ENCODE measurements at regions not wholly inside any gene's neighbourhood (a gene's known extent, or its start where the extent isn't known, plus 50 kb on each side); places are given as distances from the start of the nearest gene placed in this dataset.

DNA sequence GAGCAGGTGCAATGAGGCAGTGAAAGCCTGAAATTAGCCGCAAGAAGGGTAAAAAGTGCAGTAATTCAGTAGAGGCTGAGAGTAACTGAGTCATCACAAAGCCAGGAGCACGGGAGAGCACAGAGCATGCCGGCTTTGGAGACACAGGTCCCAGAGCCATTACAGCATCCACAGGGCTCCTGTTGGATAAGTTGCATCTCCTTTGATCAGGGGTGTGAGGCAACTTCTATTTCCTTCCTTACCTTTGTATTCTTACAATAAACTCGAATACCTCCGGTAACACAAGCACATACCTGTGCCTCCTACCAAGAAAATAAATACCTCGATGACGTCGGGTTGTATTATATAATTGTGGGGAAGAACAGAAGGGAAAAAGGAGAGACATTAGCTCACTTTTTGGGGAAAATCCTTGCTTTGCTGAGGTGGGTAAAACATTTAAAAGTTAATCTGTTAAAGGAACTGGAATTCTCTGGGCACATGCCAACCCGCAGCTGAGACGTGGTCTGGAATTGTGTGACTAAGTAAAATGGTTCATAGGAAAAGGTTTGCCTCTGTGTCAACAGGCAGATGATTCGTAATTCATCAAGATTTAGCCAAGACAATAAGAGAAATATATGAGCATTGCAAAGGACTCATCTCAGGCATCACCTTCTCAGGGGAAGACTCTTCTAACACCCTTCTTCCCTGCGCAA lies 360.7 kb upstream of the ZFP64 start:
- no peak for DNase-seq

- DNase-seq, result no peak
These were observed 350.6 kb upstream of the ZFP64 start for GRCh38 chr20:52542131-52542530.

DNA sequence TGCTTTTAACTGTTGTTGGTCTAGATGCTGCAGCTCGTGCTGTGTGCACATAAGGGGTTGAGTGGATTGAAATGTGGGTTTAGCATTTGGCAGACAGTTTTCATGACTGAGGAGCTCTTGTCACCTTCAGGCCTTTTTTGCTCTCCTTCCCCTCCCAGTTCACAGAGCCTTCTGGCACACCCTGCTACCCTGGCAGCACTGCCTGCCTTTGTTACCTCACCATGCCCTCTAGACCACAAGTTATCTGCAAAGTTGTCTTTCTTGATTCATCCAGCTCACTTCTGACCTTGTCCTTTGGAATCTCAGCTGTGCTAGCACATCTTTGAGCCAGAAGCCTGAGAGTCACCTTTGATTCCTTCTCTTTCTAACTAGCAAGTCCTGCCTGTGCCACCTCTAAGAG lies 348.9 kb upstream of the ZFP64 start:
- DNase-seq, result no peak

GRCh38 chr20:52539891-52540290 lies 348.3 kb upstream of the ZFP64 start:
- no peak for DNase-seq

DNA sequence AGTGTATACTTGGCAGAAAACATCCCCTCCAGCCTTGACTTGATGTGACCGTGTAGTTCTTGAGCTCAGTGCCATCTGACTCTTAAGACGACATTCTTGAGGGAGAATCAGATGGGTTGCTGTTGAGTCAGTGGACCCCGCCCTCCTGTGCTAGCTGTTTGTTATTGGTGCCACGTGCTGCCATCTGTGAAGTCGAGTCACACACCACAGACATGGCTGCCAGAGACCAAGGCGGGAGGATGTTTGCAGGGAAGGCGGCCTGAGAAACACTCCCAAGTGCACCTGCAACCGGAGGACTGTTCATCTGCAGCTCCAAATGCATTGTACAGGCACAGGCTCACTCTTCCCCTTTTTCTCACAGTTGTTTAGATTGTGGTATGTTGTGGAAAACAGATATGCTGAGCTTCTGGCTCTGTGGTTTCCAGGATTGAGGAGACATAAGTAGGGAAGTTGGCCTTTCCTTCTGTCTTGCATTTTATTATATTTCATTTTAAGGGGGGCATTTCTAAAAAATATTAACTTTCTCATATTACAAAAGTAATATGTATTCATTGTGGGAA lies 345.3 kb upstream of the ZFP64 start:
- no peak for DNase-seq

DNA sequence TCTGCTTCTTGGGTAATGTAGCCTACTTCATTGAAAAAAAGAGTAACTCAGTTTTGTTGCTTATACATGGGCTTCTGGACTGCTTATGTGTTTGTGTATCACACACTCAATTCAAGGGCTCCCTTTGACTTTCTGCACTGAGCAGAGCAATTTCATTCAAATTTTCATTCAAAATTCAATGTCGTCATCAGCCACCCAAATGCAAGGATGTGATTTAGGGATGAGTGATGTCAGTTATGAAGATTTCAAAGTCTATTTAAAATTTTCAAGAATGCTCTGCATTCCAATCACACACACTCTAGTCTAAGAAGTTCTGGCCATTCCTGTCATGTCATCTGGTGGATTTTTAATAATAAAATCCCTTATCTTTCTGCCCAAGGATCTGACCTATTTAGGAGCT lies 344.5 kb upstream of the ZFP64 start:
- no peak for DNase-seq

- DNase-seq, result no peak
These were observed 343.0 kb upstream of the ZFP64 start for GRCh38 chr20:52534616-52535015.

DNA sequence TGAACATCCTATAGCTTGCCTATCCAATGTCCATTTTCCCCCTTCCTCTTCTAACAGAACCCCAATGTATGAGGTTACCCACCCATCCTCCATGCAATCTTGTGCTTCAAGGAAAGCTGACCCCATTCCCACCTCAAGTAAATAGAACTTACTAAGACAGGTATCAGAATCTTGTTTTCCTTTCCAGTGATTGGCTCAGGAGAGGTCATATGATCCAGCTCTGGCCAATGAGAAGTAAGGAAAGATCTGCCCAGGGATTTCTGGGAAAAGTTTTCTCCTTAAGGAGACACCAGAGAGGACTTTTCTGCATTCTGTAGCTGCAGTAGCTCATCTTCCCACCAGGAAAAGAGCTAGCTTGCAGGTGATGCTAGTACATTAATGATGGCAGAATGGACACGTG lies 341.8 kb upstream of the ZFP64 start:
- DNase-seq, result no peak

GRCh38 chr20:52532674-52533073 lies 341.1 kb upstream of the ZFP64 start:
- no peak for DNase-seq

GRCh38 chr20:52530571-52530970 lies 339.0 kb upstream of the ZFP64 start:
- DNase-seq, result no peak

- DNase-seq, result no peak
These were observed 338.2 kb upstream of the ZFP64 start for GRCh38 chr20:52529826-52530225.

- no peak for DNase-seq
These were observed 333.3 kb upstream of the ZFP64 start for GRCh38 chr20:52524861-52525260.

GRCh38 chr20:52518735-52519134 lies 327.2 kb upstream of the ZFP64 start:
- DNase-seq, result no peak

GRCh38 chr20:52515877-52516276 lies 324.3 kb upstream of the ZFP64 start:
- no peak for DNase-seq

DNA sequence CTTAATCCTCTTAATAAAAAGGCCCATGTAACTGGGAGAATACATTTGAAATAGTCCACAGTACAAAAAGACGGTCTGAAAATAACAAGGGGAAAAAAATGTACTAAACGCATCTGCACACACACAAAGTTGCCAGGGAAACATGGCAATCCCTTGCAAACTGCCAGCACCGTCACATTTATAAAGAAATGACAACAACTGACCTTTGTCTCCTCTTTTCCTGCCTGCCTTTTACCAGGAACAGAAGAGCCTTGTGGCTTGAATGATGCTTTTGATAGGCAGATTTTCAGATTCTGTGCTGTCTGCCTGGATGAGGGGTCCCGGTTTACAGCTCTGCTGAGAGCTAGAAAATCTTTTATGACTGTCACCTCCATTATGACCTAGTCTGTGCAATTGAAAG lies 308.6 kb upstream of the ZFP64 start:
- no peak for DNase-seq

- no peak for DNase-seq
These were observed 306.2 kb upstream of the ZFP64 start for GRCh38 chr20:52497731-52498130.

- no peak for DNase-seq
These were observed 304.6 kb upstream of the ZFP64 start for GRCh38 chr20:52496191-52496590.

DNA sequence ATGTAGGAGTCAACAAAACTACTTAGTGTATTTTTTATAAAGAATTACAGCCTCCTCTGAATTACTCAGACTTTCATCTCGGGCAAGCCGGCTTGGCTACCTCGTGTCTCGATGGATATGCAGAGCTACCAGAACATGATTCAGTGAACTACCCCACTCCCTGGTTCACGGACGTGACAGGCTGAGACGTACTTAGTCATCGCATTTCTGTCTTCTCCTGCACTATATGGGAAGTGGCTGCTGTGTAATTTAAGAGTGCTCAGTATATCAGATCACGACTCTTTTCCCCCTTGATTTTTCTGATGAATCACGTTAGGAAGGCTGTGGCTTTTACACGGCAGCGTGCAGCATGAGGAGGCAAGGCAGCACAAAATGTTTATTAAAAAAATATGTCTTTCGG lies 302.7 kb upstream of the ZFP64 start:
- no peak for DNase-seq

- no peak for DNase-seq
These were observed 301.7 kb upstream of the ZFP64 start for GRCh38 chr20:52493171-52493721.

DNA sequence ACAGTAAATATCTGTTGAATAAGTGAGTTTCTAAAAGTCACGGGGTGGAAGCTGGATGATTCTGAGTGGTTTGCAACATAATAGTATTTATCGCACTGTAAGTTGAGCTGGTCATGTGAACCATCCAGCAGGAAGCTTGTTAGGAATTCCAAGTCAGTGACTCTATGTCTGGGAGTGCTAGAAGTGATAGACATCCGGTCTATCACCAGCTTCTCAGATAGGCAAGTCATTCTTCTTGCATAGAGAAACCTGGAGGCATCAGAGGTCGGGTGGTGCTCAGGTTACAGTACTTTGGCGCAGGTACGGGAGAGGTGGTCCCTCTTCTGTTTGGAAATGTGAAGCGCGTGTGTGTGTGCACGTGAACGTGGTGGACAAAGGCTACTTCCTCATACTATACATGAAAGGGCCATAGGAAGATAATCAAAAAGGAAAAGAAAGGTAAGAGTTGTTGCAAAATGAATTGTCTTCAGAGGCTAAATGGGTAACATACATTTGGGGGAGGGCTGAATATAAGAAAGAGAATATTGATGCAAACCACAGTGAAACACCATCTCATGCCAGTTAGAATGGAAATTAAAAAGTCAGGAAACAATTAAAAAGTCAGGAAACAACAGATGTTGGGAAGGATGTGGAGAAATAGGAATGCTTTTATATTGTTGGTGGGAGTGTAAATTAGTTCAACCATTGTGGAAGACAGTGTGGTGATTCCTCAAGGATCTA lies 299.3 kb upstream of the ZFP64 start:
- no peak for DNase-seq

DNA sequence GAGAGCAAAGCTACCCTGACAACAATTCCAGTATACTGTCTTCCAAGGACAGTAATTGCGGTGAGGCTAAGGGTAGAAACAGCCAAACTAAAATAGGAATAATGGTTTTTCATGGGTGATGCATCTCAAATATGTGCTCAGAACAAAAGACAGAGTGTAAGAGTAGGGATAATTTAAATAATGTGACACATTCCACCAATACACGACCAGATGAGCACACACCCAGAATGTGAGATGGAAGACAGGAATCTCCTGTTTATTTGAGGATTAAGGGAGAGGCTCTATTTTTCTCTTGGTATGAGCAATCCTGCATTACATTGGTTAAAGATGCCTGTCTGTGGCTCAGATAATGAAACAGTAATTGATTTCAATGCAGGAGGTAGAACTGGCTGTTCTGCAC lies 292.9 kb upstream of the ZFP64 start:
- DNase-seq, result no peak

GRCh38 chr20:52483382-52483781 lies 291.8 kb upstream of the ZFP64 start:
- no peak for DNase-seq

GRCh38 chr20:52482044-52482443 lies 290.5 kb upstream of the ZFP64 start:
- DNase-seq, result no peak

DNA sequence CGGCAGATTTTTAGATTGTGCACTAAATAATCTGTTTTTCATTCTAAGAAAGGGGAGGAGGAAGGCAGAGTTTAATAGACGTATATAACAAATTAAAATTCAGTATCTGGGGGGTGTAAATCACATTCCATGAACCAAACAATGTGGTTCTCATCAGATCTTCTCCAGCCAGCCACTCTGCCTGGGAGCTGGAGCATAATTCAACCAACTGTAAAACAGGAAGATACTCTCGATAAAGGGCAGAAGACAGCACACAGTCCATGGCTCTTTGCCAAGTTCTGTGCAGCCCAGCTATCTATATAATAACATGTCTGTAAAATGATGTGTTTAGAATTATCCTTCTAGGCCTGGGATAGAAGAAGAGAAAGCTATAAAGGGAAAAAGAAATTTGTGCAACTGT lies 289.9 kb upstream of the ZFP64 start:
- no peak for DNase-seq

All from NCI-H526 (cell line).